ENCODE measurements at regions not wholly inside any gene's neighbourhood (a gene's known extent, or its start where the extent isn't known, plus 50 kb on each side); places are given as distances from the start of the nearest gene placed in this dataset.

DNA sequence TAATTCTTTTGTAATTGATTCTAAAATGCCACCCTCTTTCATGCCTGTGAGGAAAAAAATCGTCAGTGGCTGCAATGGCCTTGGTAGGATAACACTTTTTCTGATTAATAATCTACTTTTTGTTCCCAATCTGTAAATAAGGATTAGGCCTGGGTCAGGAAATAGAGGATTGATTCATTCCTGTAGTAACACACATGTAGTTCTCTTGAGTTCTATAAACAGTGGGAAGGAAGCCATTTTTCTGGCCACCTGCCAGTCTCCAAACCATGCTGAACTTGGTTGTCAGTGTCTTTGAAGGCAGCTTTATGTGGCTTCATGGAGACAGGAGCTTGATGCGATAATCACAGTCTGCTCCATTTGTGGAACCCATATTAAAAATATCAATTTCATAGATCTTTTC is 169.3 kb upstream of the NFE2L3 start:
- TF ChIP-seq, protein P1, sequence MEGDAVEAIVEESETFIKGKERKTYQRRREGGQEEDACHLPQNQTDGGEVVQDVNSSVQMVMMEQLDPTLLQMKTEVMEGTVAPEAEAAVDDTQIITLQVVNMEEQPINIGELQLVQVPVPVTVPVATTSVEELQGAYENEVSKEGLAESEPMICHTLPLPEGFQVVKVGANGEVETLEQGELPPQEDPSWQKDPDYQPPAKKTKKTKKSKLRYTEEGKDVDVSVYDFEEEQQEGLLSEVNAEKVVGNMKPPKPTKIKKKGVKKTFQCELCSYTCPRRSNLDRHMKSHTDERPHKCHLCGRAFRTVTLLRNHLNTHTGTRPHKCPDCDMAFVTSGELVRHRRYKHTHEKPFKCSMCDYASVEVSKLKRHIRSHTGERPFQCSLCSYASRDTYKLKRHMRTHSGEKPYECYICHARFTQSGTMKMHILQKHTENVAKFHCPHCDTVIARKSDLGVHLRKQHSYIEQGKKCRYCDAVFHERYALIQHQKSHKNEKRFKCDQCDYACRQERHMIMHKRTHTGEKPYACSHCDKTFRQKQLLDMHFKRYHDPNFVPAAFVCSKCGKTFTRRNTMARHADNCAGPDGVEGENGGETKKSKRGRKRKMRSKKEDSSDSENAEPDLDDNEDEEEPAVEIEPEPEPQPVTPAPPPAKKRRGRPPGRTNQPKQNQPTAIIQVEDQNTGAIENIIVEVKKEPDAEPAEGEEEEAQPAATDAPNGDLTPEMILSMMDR (IDR thresholded peaks at IDR 0.05) = no peak
- TF ChIP-seq POLR2A (IDR thresholded peaks at IDR 0.05) (no peak), EP300 (IDR thresholded peaks at IDR 0.05) (no peak)
